Activated naive CD8-positive, alpha-beta T cell treated with anti-CD3 and anti-CD28 coated beads, Interleukin-2, amount 50 U/mL, for 16 hours (primary cell): ENCODE measurements at regions not wholly inside any gene's neighbourhood (a gene's known extent, or its start where the extent isn't known, plus 50 kb on each side); places are given as distances from the start of the nearest gene placed in this dataset.

Experiments used
- DNase-seq: peaks from one replicate; pipeline ENCODE4 v3.0.0-alpha.2; 2020; ENCODE audit warnings: low read depth, low spot score

GRCh38 chr3:102181175-102181920 is 253.5 kb upstream of the ZPLD1 start:
- no peak for DNase-seq

DNA sequence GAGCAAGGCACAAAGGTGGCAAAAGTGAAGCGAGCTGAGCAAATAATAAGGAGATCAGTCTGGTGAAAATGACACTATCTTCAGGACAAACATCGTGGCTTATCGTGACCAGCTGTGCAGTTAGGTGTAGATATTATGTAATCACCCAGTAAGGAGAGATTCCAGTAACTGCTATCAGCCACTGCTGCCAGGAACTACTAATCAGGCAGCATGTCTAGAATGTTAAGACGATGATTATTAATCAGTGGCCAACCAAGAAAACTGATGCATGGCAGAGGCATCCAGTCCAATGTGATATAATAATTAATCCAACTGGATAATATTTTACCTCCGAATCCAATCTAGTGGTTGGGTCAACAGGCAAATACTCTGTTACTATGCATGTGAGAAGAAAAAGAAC is 252.7 kb upstream of the ZPLD1 start:
- DNase-seq = no peak

DNA sequence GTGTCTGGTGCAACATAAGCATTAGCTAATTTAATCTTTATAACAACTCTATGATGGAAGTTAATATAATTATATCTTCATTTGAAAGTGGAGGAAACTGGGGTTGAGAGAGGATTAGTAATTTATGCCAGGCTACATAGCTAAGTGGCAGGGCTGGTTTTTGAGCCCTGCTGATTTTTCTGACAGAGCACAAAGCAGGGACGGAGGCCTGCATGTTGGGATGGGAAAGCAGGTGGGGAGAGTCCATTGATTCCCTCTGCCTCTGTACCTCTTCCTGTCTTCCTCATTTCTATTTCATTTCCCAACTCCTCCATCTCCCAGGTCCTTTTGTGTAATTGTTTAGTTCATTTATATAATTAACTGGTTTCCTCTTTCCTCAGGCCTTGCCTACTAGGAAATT is 251.6 kb upstream of the ZPLD1 start:
- no peak for DNase-seq

DNA sequence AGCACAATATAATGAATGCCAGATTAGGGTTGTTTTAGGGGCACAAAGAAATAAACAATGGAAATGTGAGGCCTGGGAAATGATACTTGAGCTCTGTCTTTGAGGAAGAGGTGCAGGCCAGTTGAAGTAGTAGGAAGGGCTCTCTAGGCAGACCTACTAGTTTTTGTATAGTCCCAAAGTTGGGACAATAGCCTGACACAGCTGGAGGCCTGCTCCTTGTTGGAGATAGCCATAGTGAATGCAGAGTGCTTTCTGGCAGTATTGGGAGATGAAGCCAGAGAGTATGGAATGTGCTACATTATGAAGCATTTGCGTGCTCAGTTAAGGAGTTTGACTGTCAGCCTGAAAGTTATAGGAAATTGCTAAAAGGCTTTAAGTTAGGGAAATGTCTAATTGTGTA is 251.2 kb upstream of the ZPLD1 start:
- no peak for DNase-seq

- DNase-seq = no peak
Observed at GRCh38 chr3:102189541-102189940, 245.3 kb upstream of the ZPLD1 start.

DNA sequence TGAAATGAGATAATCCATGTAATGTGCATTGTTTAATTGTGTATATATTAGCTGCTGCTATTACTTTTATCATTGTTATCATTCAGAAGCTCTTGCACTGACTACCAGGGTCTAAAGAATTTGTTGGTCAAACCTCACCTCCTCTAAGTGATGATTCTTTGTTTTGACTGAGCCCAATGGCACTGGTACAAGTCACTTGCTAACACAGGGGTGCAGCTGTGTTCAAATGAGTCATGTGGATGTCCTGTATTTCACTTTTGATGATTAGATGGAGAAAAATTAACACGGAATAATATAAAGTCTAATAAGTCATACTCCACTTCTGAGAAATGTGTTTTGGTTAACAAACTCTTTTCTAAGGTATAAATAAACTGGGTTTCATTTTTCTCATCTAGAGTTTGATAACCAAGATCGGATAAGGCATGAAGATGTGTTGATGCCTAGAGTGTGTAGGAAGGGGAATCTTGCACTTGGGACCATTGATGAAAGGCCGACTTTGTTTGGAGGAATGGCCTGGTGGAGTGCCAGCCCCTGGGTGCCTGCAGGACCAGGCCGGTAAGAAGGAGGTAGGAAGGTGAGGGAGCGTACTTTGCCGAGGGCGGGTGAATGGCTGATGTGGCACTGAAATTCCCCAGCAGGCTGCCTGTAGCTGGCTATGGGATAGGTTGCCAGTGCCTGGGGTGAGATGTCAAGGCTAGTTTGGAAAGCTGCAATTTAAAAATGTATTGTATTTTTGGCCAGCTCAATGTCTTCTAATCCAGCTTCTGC is 244.7 kb upstream of the ZPLD1 start:
- no peak for DNase-seq

DNA sequence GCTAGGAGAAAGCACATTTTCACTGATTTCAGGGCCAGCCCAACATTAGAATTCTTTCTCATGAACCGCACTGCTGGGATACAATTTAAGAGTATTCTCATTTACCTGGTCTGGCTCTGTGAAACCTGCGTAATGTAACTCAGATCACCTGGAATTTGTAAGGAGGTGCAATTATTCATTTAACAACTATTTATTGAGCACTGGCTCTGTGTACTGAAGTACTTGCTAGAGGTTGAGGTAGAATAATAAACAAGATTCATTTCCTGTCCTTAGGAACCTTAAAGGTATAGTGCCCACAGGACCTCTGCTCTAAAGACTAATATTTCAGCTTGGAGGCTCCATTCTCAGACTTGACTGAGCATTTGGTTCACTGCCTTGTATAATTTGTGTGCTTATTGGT is 242.2 kb upstream of the ZPLD1 start:
- no peak for DNase-seq

GRCh38 chr3:102193255-102193654 is 241.6 kb upstream of the ZPLD1 start:
- no peak for DNase-seq

DNA sequence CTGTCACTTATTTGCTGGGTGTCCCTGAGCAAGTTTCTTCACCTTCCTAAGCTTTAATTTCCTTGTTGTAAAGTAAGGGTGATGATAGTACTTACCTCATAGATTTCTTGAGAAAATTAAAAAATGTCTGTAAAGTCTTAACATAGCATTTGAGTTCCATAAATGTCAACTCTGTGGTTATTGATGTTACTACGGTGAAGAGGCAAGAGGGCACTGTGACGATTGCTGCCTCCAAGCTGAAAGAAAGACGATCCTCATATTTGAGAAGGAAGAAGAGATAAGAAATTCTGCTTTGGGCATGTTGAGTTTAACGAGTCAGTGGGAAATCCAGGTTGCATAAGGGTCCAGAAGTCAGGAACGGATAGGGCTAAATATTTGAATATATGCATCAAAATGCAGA is 240.8 kb upstream of the ZPLD1 start:
- DNase-seq = no peak

GRCh38 chr3:102194760-102195159 is 240.1 kb upstream of the ZPLD1 start:
- DNase-seq = no peak

GRCh38 chr3:102195198-102195948 is 239.4 kb upstream of the ZPLD1 start:
- no peak for DNase-seq

GRCh38 chr3:102200126-102200525 is 234.7 kb upstream of the ZPLD1 start:
- no peak for DNase-seq

- no peak for DNase-seq
Observed at GRCh38 chr3:102200560-102200959, 234.3 kb upstream of the ZPLD1 start.

DNA sequence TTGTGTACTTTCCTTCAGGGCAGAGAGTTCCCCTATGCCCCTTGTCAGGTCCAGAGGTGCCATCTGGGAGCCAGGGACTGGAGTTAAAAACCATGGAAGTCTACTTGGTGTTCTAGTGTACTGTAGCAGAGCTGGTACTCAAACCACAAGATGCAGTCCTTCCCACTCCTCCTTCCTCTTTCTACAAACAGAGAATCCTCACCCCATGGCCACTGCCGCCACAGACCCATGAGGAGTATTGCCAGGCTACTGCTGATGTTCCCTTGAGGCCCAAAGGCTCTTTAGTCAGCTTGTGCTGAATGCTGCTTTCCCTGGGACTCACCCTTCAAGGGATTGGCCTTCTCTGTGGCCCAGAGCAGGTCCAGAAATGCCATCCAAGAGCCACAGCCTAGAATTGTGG is 229.2 kb upstream of the ZPLD1 start:
- no peak for DNase-seq

GRCh38 chr3:102206511-102207031 is 228.2 kb upstream of the ZPLD1 start:
- no peak for DNase-seq

DNA sequence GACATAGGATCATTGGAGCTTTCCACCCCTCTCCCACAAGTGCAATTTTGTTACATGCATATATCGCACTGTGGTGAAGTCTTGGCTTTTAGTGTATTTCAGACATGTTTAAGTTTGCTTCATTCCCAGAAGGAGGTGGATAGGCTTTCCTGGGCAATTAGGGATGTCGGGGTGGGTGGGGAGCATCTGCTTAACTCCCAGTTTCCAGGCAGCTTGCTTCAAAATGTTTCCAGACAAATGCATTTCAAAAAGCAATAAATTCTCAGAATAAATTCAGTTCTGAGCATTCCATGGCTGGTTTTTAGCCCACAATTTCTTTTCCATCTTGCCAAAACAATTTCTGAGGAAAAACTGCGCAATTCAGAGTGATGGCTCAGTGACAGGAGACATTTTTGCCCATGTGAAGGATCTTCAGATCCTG is 227.7 kb upstream of the ZPLD1 start:
- DNase-seq = no peak

GRCh38 chr3:102215166-102215565 is 219.6 kb upstream of the ZPLD1 start:
- DNase-seq = no peak

- DNase-seq = no peak
Observed at GRCh38 chr3:102223132-102223531, 211.7 kb upstream of the ZPLD1 start.

- no peak for DNase-seq
Observed at GRCh38 chr3:102224171-102224570, 210.6 kb upstream of the ZPLD1 start.

DNA sequence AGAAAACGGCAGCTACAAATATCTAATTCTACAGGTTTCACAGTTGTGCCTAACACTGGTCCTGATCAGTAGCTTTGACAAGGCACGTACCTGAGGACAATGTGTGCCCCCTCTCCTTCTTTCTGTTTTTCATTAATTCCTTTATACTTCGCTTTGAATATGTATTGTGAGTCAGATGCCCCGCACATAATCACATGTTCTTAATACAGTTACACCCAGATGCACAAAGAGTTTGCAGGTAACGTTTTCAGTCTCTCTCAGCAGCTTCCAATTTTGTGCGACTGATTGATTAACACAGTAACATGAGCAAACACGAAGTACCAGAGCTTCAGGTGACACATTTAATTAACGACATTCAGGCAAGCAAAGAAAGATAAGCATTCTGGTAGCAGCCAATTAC is 209.8 kb upstream of the ZPLD1 start:
- no peak for DNase-seq

GRCh38 chr3:102225407-102226132 is 209.2 kb upstream of the ZPLD1 start:
- DNase-seq = no peak

GRCh38 chr3:102226463-102226862 is 208.4 kb upstream of the ZPLD1 start:
- no peak for DNase-seq
